ENCODE measurements at regions not wholly inside any gene's neighbourhood (a gene's known extent, or its start where the extent isn't known, plus 50 kb on each side); places are given as distances from the start of the nearest gene placed in this dataset.
"Not testable (repeated sequence)": the region's sequence is repeated elsewhere in the genome, so short reads cannot be mapped to it uniquely, and the experiment has no call there.

- DNase-seq (ENCODE audit: low spot score) (no peak), ATAC-seq (no peak)
- intact Hi-C loops (cut with DNase I), result no loop called here
Observed at GRCh38 chr6:33902457-33902853, 98.7 kb upstream of the MLN start.

- no peak for DNase-seq (ENCODE audit: low spot score)
- ATAC-seq, result no peak
- intact Hi-C loops (cut with DNase I), result no loop called here
Observed at GRCh38 chr6:33901822-33902456, 98.1 kb upstream of the MLN start.

- no peak for ATAC-seq
- DNase-seq (ENCODE audit: low spot score), result no peak
- intact Hi-C loops (cut with DNase I), result no loop called here
Observed at GRCh38 chr6:33898771-33899170, 95.0 kb upstream of the MLN start.

GRCh38 chr6:33897189-33897780 lies 93.5 kb upstream of the MLN start:
- intact Hi-C loops (cut with DNase I), result no loop called here
- DNase-seq (ENCODE audit: low spot score) (no peak), ATAC-seq (no peak)

- DNase-seq (ENCODE audit: low spot score), result no peak
- intact Hi-C loops (cut with DNase I), result no loop called here
- ATAC-seq, result no peak
Observed at GRCh38 chr6:33896391-33897188, 92.8 kb upstream of the MLN start.

GRCh38 chr6:33895988-33896387 lies 92.2 kb upstream of the MLN start:
- intact Hi-C loops (cut with DNase I), result no loop called here
- no peak for ATAC-seq
- no peak for DNase-seq (ENCODE audit: low spot score)

- no peak for DNase-seq (ENCODE audit: low spot score)
- intact Hi-C loops (cut with DNase I), result no loop called here
- ATAC-seq, result no peak
Observed at GRCh38 chr6:33895296-33895695, 91.5 kb upstream of the MLN start.

- intact Hi-C loops (cut with DNase I), result no loop called here
- DNase-seq (ENCODE audit: low spot score) (no peak), ATAC-seq (no peak)
Observed at GRCh38 chr6:33894438-33894837, 90.6 kb upstream of the MLN start.

GRCh38 chr6:33892581-33893346 lies 89.0 kb upstream of the MLN start:
- DNase-seq (ENCODE audit: low spot score), result no peak
- ATAC-seq, result no peak
- intact Hi-C loops (cut with DNase I), result no loop called here

- DNase-seq (ENCODE audit: low spot score) (no peak), ATAC-seq (no peak)
- intact Hi-C loops (cut with DNase I), result no loop called here
Observed at GRCh38 chr6:33888664-33889200, 84.9 kb upstream of the MLN start.

- DNase-seq (ENCODE audit: low spot score), result no peak
- no peak for ATAC-seq
- intact Hi-C loops (cut with DNase I), result no loop called here
Observed at GRCh38 chr6:33888183-33888582, 84.4 kb upstream of the MLN start.

- ATAC-seq, result no peak
- no peak for DNase-seq (ENCODE audit: low spot score)
Observed at GRCh38 chr6:33886673-33887144, 82.9 kb upstream of the MLN start.

GRCh38 chr6:33885132-33886057 lies 81.6 kb upstream of the MLN start:
- intact Hi-C loops (cut with DNase I), result no loop called here
- DNase-seq (ENCODE audit: low spot score) (no peak), ATAC-seq (no peak)

More at GRCh38 chr6:33886673-33887144, 82.9 kb upstream of the MLN start:
- intact Hi-C loops (cut with DNase I), result no loop called here

- ATAC-seq; intact Hi-C loops (cut with DNase I); DNase-seq (ENCODE audit: low spot score): not testable (repeated sequence)
Observed at GRCh38 chr6:33883621-33884020, 79.8 kb upstream of the MLN start.

GRCh38 chr6:33882154-33882553 lies 78.4 kb upstream of the MLN start:
- intact Hi-C loops (cut with DNase I), result no loop called here
- no peak for DNase-seq (ENCODE audit: low spot score)
- no peak for ATAC-seq

- no peak for DNase-seq (ENCODE audit: low spot score)
- ATAC-seq, result no peak
- intact Hi-C loops (cut with DNase I), result no loop called here
Observed at GRCh38 chr6:33880766-33881165, 77.0 kb upstream of the MLN start.

GRCh38 chr6:33880104-33880678 lies 76.4 kb upstream of the MLN start:
- ATAC-seq (no peak), DNase-seq (ENCODE audit: low spot score) (no peak)

GRCh38 chr6:33878562-33878961 lies 74.8 kb upstream of the MLN start:
- ATAC-seq (no peak), DNase-seq (ENCODE audit: low spot score) (no peak)
- intact Hi-C loops (cut with DNase I), result no loop called here

More at GRCh38 chr6:33880104-33880678, 76.4 kb upstream of the MLN start:
- intact Hi-C loops (cut with DNase I), result no loop called here
